Pancreas (tissue), 10 donors: ENCODE measurements at regions not wholly inside any gene's neighbourhood (a gene's known extent, or its start where the extent isn't known, plus 50 kb on each side); places are given as distances from the start of the nearest gene placed in this dataset.

Experiments
- ATAC-seq, 4 donors: fragments of 200-7000 bp; cut with Tn5 transposase; one replicate each; pipeline versions ENCODE4 v1.8.0 to v1.9.1; 2020; ENCODE audit warnings: mild to moderate bottlenecking in 4 of 4, moderate library complexity in 4 of 4
- DNase-seq, 6 donors: peaks; one replicate each; pipeline ENCODE4 v3.0.0-alpha.2; 2020
- FAIRE-seq: peaks from 2 replicates; lab custom pipeline; 2012; peaks lifted over from hg19 to GRCh38; lab: Jason Lieb, UNC
- H3K27ac ChIP-seq, 4 donors: fragments of 200-600 bp; sonication (generic); 1 replicate in 3 of 4; 2 replicates in 1 of 4; pipeline versions ENCODE4 v1.5.0 to v1.8.0; 2020
- H3K27me3 ChIP-seq, 4 donors: fragments of 200-600 bp; one replicate each; pipeline ENCODE4 v1.8.0; 2021
- H3K36me3 ChIP-seq, 3 donors: fragments of 200-600 bp; sonication (generic) in 1 of 3; one replicate each; pipeline versions ENCODE4 v1.5.0 to v1.8.0; 2020 to 2021
- H3K4me1 ChIP-seq, 3 donors: fragments of 200-600 bp; one replicate each; pipeline ENCODE4 v1.8.0; 2021
- H3K4me3 ChIP-seq, 4 donors: fragments of 200-600 bp; sonication (generic) in 2 of 4; one replicate each; pipeline versions ENCODE4 v1.5.0 to v1.8.0; 2020 to 2021
- H3K9me3 ChIP-seq, 4 donors: fragments of 200-600 bp; one replicate each; pipeline ENCODE4 v1.8.0; 2021
- CTCF ChIP-seq, 4 donors: fragments of 200-600 bp; sonication (generic) in 3 of 4; IDR thresholded peaks; one replicate each; pipeline versions ENCODE4 v1.5.0 to v1.8.0; 2021; ENCODE audit warnings: antibody characterized with exemption in 4 of 4
- WGBS, 2 donors: extraction: QIAGEN DNeasy Blood & Tissue Kit; methylation state at CpG; one replicate each; pipeline ENCODE4 v1.1.7; 2013; 5-methylcytosine and 5-hydroxymethylcytosine counted together
- intact Hi-C, 3 donors: fragments of 100-400 bp; cut with DNase I; formaldehyde crosslinking; loops; one replicate each; pipeline versions ENCODE4 v1.11.1 to v1.14.2; 2022
- donor health status: healthy with polysubstance abuse.
- donor health status: DM: no; HTN: no; CAD: no; lungs with moderate emphysema.
- donor health status: DM: no; HTN: no; CAD: no.
- donor health status: control.
- donor health status: control.
- donor health status: Bipolar disorder and iron deficiency.
- donor health status: DM: yes; HTN: yes; CAD: no.
- donor health status: DM: no; HTN: no; CAD: no.
- donor health status: DM: no; HTN: no; CAD: no.
- donor health status: DM: yes; HTN: yes; CAD: no.

GRCh38 chr6:51093871-51094270 is 275.2 kb downstream of the TFAP2B start:
- H3K4me3 ChIP-seq = no peak overlapping the region
- DNase-seq (no peak), FAIRE-seq (no peak), ATAC-seq (no peak)
- H3K4me1 ChIP-seq = no peaks in the 10 kb centered on the region
- 19 to 21% methylated on average over 3 of the region's 3 CpGs for WGBS, 2 donors
- H3K36me3 ChIP-seq = no peaks in the 10 kb centered on the region
- H3K9me3 ChIP-seq = no peaks in the 10 kb centered on the region
- H3K27ac ChIP-seq = no peak overlapping the region
- intact Hi-C loops = no loop called here
- no peak for TF ChIP-seq CTCF (IDR thresholded peaks at IDR 0.05)
- no peaks in the 10 kb centered on the region for H3K27me3 ChIP-seq

- no peak overlapping the region for H3K4me3 ChIP-seq
- ATAC-seq (no peak), DNase-seq (no peak), FAIRE-seq (no peak)
- no peaks in the 10 kb centered on the region for H3K36me3 ChIP-seq
- intact Hi-C loops = no loop called here
- H3K27ac ChIP-seq = no peak overlapping the region
- no peaks in the 10 kb centered on the region for H3K9me3 ChIP-seq
- H3K4me1 ChIP-seq = no peaks in the 10 kb centered on the region
- TF ChIP-seq CTCF (IDR thresholded peaks at IDR 0.05) = no peak
- 55 to 66% methylated on average over 1 of the region's 1 CpG for WGBS, 2 donors
- H3K27me3 ChIP-seq = no peaks in the 10 kb centered on the region
Observed at GRCh38 chr6:51094271-51094670, 275.6 kb downstream of the TFAP2B start.

GRCh38 chr6:51098246-51098645 is 279.6 kb downstream of the TFAP2B start:
- ATAC-seq = no peak

GRCh38 chr6:51098791-51099190 is 280.1 kb downstream of the TFAP2B start:
- no peaks in the 10 kb centered on the region for H3K36me3 ChIP-seq
- intact Hi-C loops = no loop called here
- FAIRE-seq (no peak), ATAC-seq (no peak), DNase-seq (no peak)
- TF ChIP-seq CTCF (IDR thresholded peaks at IDR 0.05) = no peak
- H3K4me3 ChIP-seq = no peak overlapping the region
- no peak overlapping the region for H3K27ac ChIP-seq
- no peaks in the 10 kb centered on the region for H3K27me3 ChIP-seq
- no peaks in the 10 kb centered on the region for H3K9me3 ChIP-seq
- no peaks in the 10 kb centered on the region for H3K4me1 ChIP-seq

More at GRCh38 chr6:51098246-51098645, 279.6 kb downstream of the TFAP2B start:
- Histone ChIP-seq H3K27ac (no peak overlapping the region), H3K9me3 (no peaks in the 10 kb centered on the region), H3K4me3 (no peak overlapping the region), H3K4me1 (no peaks in the 10 kb centered on the region), H3K36me3 (no peaks in the 10 kb centered on the region), H3K27me3 (no peaks in the 10 kb centered on the region)
- 48% methylated on average over 5 of the region's 5 CpGs for WGBS, 2 donors
- intact Hi-C loops = no loop called here
- no peak for DNase-seq
- FAIRE-seq = no peak
- TF ChIP-seq CTCF (IDR thresholded peaks at IDR 0.05) = no peak

- WGBS, 2 donors = 81 to 90% methylated on average over 2 of the region's 2 CpGs
- TF ChIP-seq CTCF (IDR thresholded peaks at IDR 0.05) = no peak
- Histone ChIP-seq H3K9me3 (no peaks in the 10 kb centered on the region), H3K27me3 (no peaks in the 10 kb centered on the region), H3K4me1 (no peaks in the 10 kb centered on the region), H3K4me3 (no peak overlapping the region), H3K36me3 (no peaks in the 10 kb centered on the region), H3K27ac (no peak overlapping the region)
- FAIRE-seq (no peak), ATAC-seq (no peak), DNase-seq (no peak)
- intact Hi-C loops = no loop called here
Observed at GRCh38 chr6:51099201-51099600, 280.5 kb downstream of the TFAP2B start.
